Liver (tissue), 8 donors: ENCODE measurements at regions not wholly inside any gene's neighbourhood (a gene's known extent, or its start where the extent isn't known, plus 50 kb on each side); places are given as distances from the start of the nearest gene placed in this dataset.
"Not testable (repeated sequence)": the region's sequence is repeated elsewhere in the genome, so short reads cannot be mapped to it uniquely, and the experiment has no call there.

Experiments
- DNase-seq: peaks from one replicate; pipeline ENCODE4 v3.0.0-alpha.2; 2017; ENCODE audit warnings: low spot score
- H3K27ac ChIP-seq, 2 donors: one replicate each; pipeline ENCODE4 v1.7.0; 2013; ENCODE audit warnings: inconsistent platforms in 2 of 2, low read length in 2 of 2, control low read depth in 1 of 2, low read depth in 1 of 2, mild to moderate bottlenecking in 1 of 2
- H3K27me3 ChIP-seq, 4 donors: one replicate each; pipeline versions ENCODE4 v1.6.1 to v1.7.0; 2013; ENCODE audit warnings: low read length in 3 of 4, inconsistent platforms in 1 of 4, mild to moderate bottlenecking in 1 of 4, moderate library complexity in 1 of 4; ENCODE audit not compliant: control insufficient read depth in 4 of 4, insufficient read depth in 4 of 4
- H3K36me3 ChIP-seq, 4 donors: one replicate each; pipeline versions ENCODE4 v1.6.1 to v1.7.0; 2013; ENCODE audit warnings: low read length in 3 of 4, mild to moderate bottlenecking in 3 of 4, low read depth in 1 of 4, moderate library complexity in 1 of 4; ENCODE audit not compliant: control insufficient read depth in 4 of 4, insufficient read depth in 3 of 4
- H3K4me1 ChIP-seq, 4 donors: one replicate each; pipeline versions ENCODE4 v1.6.1 to v1.7.0; 2013; ENCODE audit warnings: low read length in 3 of 4, mild to moderate bottlenecking in 3 of 4, moderate library complexity in 1 of 4; ENCODE audit not compliant: control insufficient read depth in 4 of 4, insufficient read depth in 4 of 4
- H3K4me3 ChIP-seq, 3 donors: one replicate each; pipeline versions ENCODE4 v1.6.1 to v1.7.0; 2013; ENCODE audit warnings: low read length in 3 of 3, control low read depth in 1 of 3, low read depth in 1 of 3, mild to moderate bottlenecking in 1 of 3
- H3K9ac ChIP-seq, 2 donors: one replicate each; pipeline ENCODE4 v1.7.0; 2013; ENCODE audit warnings: low read length in 2 of 2, mild to moderate bottlenecking in 2 of 2, moderate library complexity in 2 of 2, control low read depth in 1 of 2, low read depth in 1 of 2
- H3K9me3 ChIP-seq, 4 donors: one replicate each; pipeline versions ENCODE4 v1.6.1 to v1.7.0; 2013; ENCODE audit warnings: low read length in 3 of 4; ENCODE audit not compliant: control insufficient read depth in 4 of 4
- ATF3 ChIP-seq: IDR thresholded peaks from 2 replicates; pipeline ENCODE4 v1.6.1; 2016; ENCODE audit warnings: antibody characterized with exemption
- CTCF ChIP-seq: fragments of 150-350 bp; IDR thresholded peaks from 2 replicates; pipeline ENCODE4 v1.5.1; 2017; ENCODE audit warnings: improper control_type of control experiment, low read depth, low read length; ENCODE audit not compliant: missing input control
- EGR1 ChIP-seq, 2 donors: IDR thresholded peaks; 2 replicates each; pipeline ENCODE4 v1.6.1; 2016 to 2018; ENCODE audit warnings: antibody characterized with exemption in 2 of 2, low read depth in 2 of 2
- FOXA1 ChIP-seq: IDR thresholded peaks from 2 replicates; pipeline ENCODE4 v1.6.1; 2016; ENCODE audit warnings: antibody characterized with exemption
- FOXA2 ChIP-seq: IDR thresholded peaks from 2 replicates; pipeline ENCODE4 v1.6.1; 2016; ENCODE audit warnings: antibody characterized with exemption
- GABPA ChIP-seq, 2 donors: IDR thresholded peaks in 1 of 2; conservative IDR thresholded peaks in 1 of 2; 2 replicates each; pipeline ENCODE4 v1.6.1; 2016; ENCODE audit warnings: antibody characterized with exemption in 2 of 2, mild to moderate bottlenecking in 1 of 2, moderate library complexity in 1 of 2
- HNF4A ChIP-seq, 2 donors: conservative IDR thresholded peaks; 2 replicates each; pipeline ENCODE4 v1.6.1; 2016; ENCODE audit warnings: antibody characterized with exemption in 2 of 2, mild to moderate bottlenecking in 2 of 2
- HNF4G ChIP-seq: IDR thresholded peaks from 2 replicates; pipeline ENCODE4 v1.6.1; 2016; ENCODE audit warnings: antibody characterized with exemption
- NR2F2 ChIP-seq: IDR thresholded peaks from 2 replicates; pipeline ENCODE4 v1.6.1; 2016; ENCODE audit warnings: antibody characterized with exemption
- RAD21 ChIP-seq, 2 donors: IDR thresholded peaks; 2 replicates each; pipeline ENCODE4 v1.6.1; 2016; ENCODE audit warnings: antibody characterized with exemption in 2 of 2, mild to moderate bottlenecking in 2 of 2
- REST ChIP-seq: IDR thresholded peaks from 2 replicates; pipeline ENCODE4 v1.6.1; 2016; ENCODE audit warnings: antibody characterized with exemption, mild to moderate bottlenecking
- RXRA ChIP-seq, 2 donors: IDR thresholded peaks; 2 replicates each; pipeline ENCODE4 v1.6.1; 2017 to 2018; ENCODE audit warnings: antibody characterized with exemption in 2 of 2, mild to moderate bottlenecking in 1 of 2
- SP1 ChIP-seq: IDR thresholded peaks from 2 replicates; pipeline ENCODE4 v1.6.1; 2018; ENCODE audit warnings: antibody characterized with exemption, mild to moderate bottlenecking
- TAF1 ChIP-seq: conservative IDR thresholded peaks from 2 replicates; pipeline ENCODE4 v1.6.1; 2016; ENCODE audit warnings: antibody characterized with exemption, mild to moderate bottlenecking
- YY1 ChIP-seq: IDR thresholded peaks from 2 replicates; pipeline ENCODE4 v1.6.1; 2016; ENCODE audit warnings: antibody characterized with exemption, mild to moderate bottlenecking
- ZBTB33 ChIP-seq: IDR thresholded peaks from 2 replicates; pipeline ENCODE4 v1.6.1; 2016; ENCODE audit warnings: antibody characterized with exemption
- WGBS: extraction: QIAGEN DNeasy Blood & Tissue Kit; methylation state at CpG from one replicate; pipeline ENCODE4 v1.1.7; 2013; 5-methylcytosine and 5-hydroxymethylcytosine counted together
- TF ChIP-seq, protein P1 (sequence below): IDR thresholded peaks from 2 replicates; pipeline ENCODE4 v1.6.1; 2016; ENCODE audit warnings: antibody characterized with exemption
- donor health status: healthy.
- donor health status: healthy.
- donor health status: healthy.
- donor health status: healthy.
- donor health status: healthy.

GRCh38 chr3:148551767-148552260 lies 145.9 kb upstream of the AGTR1 start:
- Histone ChIP-seq H3K27ac (no peak overlapping the region), H3K4me1 (no peaks in the 10 kb centered on the region), H3K27me3 (no peaks in the 10 kb centered on the region), H3K9me3 (no peaks in the 10 kb centered on the region), H3K9ac (no peak overlapping the region), H3K4me3 (no peak overlapping the region), H3K36me3 (no peaks in the 10 kb centered on the region)
- no peak for DNase-seq
- 97% methylated on average over 3 of the region's 3 CpGs for WGBS
- no peak for TF ChIP-seq EGR1 (IDR thresholded peaks at IDR 0.05; ENCODE audit: low read depth in 2 of 2)
- TF ChIP-seq FOXA2, result no peak
- no peak for TF ChIP-seq TAF1

DNA sequence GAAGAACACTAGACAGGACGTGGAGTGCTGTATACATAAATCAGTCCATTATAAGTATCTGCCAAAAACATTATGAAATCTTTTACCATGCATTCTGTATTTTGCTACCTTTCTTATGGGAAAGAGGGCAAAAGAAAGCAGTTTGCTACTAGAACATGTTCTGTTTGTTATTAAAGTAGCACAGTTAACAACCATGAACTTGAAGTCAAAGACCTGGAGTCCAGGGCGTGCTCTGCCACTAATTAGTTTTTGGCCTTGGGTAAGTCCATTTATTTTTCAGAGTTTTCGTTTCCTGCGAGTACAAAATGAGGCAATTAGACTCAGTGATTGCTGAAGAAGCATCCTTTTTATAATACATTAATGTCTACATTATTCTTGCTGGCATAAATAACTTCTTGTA lies 143.3 kb upstream of the AGTR1 start:
- WGBS, result 74% methylated on average over 4 of the region's 4 CpGs
- H3K4me3 ChIP-seq, result no peak overlapping the region
- no peaks in the 10 kb centered on the region for H3K27me3 ChIP-seq
- no peaks in the 10 kb centered on the region for H3K9me3 ChIP-seq
- TF ChIP-seq, protein P1, sequence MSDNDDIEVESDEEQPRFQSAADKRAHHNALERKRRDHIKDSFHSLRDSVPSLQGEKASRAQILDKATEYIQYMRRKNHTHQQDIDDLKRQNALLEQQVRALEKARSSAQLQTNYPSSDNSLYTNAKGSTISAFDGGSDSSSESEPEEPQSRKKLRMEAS, result peak; percentile 17
- TF ChIP-seq ATF3 (no peak), RXRA (IDR thresholded peaks at IDR 0.05) (peak; percentile 86 to 87), NR2F2 (peak; percentile 53), SP1 (peak; percentile 30)
- no peak overlapping the region for H3K27ac ChIP-seq
- H3K9ac ChIP-seq, result no peak overlapping the region
- no peaks in the 10 kb centered on the region for H3K4me1 ChIP-seq
- no peak for DNase-seq
- H3K36me3 ChIP-seq, result no peaks in the 10 kb centered on the region

- no peaks in the 10 kb centered on the region for H3K36me3 ChIP-seq
- no peak overlapping the region for H3K27ac ChIP-seq
- no peak overlapping the region for H3K4me3 ChIP-seq
- no peaks in the 10 kb centered on the region for H3K9me3 ChIP-seq
- WGBS, result 86% methylated on average over 1 of the region's 1 CpG
- no peaks in the 10 kb centered on the region for H3K4me1 ChIP-seq
- no peak for TF ChIP-seq HNF4A (conservative IDR thresholded peaks at IDR 0.05)
- TF ChIP-seq GABPA (IDR thresholded peaks at IDR 0.05 in 1 of 2, conservative IDR thresholded peaks at IDR 0.05 in 1 of 2), result no peak
- TF ChIP-seq EGR1 (IDR thresholded peaks at IDR 0.05; ENCODE audit: low read depth in 2 of 2), result no peak
- TF ChIP-seq ZBTB33, result no peak
- no peak for TF ChIP-seq CTCF
- TF ChIP-seq NR2F2, result no peak
- TF ChIP-seq YY1, result no peak
- no peak for TF ChIP-seq SP1
- TF ChIP-seq REST, result no peak
- no peak for TF ChIP-seq RAD21 (IDR thresholded peaks at IDR 0.05)
- TF ChIP-seq FOXA1, result no peak
- no peak for TF ChIP-seq TAF1
- TF ChIP-seq FOXA2, result no peak
- no peak for TF ChIP-seq RXRA (IDR thresholded peaks at IDR 0.05)
- no peak for TF ChIP-seq HNF4G
- TF ChIP-seq, protein P1, result no peak
- no peaks in the 10 kb centered on the region for H3K27me3 ChIP-seq
- no peak for DNase-seq
- no peak overlapping the region for H3K9ac ChIP-seq
Measured at GRCh38 chr3:148556664-148557063, 141.0 kb upstream of the AGTR1 start.

- not testable (repeated sequence) for H3K36me3 ChIP-seq, H3K4me3 ChIP-seq, H3K4me1 ChIP-seq, DNase-seq, H3K27ac ChIP-seq, H3K9ac ChIP-seq, H3K27me3 ChIP-seq, H3K9me3 ChIP-seq
- 80% methylated on average over 3 of the region's 3 CpGs for WGBS
Measured at GRCh38 chr3:148577579-148577978, 120.1 kb upstream of the AGTR1 start.
